ENCODE measurements at regions not wholly inside any gene's neighbourhood (a gene's known extent, or its start where the extent isn't known, plus 50 kb on each side); places are given as distances from the start of the nearest gene placed in this dataset.

GRCh38 chr7:156026603-156027002 is 214.3 kb upstream of the SHH start:
- TF ChIP-seq, protein P1, sequence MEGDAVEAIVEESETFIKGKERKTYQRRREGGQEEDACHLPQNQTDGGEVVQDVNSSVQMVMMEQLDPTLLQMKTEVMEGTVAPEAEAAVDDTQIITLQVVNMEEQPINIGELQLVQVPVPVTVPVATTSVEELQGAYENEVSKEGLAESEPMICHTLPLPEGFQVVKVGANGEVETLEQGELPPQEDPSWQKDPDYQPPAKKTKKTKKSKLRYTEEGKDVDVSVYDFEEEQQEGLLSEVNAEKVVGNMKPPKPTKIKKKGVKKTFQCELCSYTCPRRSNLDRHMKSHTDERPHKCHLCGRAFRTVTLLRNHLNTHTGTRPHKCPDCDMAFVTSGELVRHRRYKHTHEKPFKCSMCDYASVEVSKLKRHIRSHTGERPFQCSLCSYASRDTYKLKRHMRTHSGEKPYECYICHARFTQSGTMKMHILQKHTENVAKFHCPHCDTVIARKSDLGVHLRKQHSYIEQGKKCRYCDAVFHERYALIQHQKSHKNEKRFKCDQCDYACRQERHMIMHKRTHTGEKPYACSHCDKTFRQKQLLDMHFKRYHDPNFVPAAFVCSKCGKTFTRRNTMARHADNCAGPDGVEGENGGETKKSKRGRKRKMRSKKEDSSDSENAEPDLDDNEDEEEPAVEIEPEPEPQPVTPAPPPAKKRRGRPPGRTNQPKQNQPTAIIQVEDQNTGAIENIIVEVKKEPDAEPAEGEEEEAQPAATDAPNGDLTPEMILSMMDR (IDR thresholded peaks at IDR 0.05) = no peak
- ATAC-seq = no peak
- H3K4me1 ChIP-seq = no peaks in the 10 kb centered on the region
- intact Hi-C loops (cut with DNase I) = no loop called here
- no peaks in the 10 kb centered on the region for H3K27me3 ChIP-seq (ENCODE audit: low read depth)
- H3K9me3 ChIP-seq = no peaks in the 10 kb centered on the region
- no peak overlapping the region for H3K4me3 ChIP-seq
- no peak for DNase-seq
- no peak overlapping the region for H3K27ac ChIP-seq
- no peaks in the 10 kb centered on the region for H3K36me3 ChIP-seq

GRCh38 chr7:156026076-156026600 is 213.9 kb upstream of the SHH start:
- H3K27ac ChIP-seq = no peak overlapping the region
- TF ChIP-seq, protein P1 (IDR thresholded peaks at IDR 0.05) = no peak
- DNase-seq (no peak), ATAC-seq (no peak)
- no peaks in the 10 kb centered on the region for H3K4me1 ChIP-seq
- no peaks in the 10 kb centered on the region for H3K27me3 ChIP-seq (ENCODE audit: low read depth)
- H3K9me3 ChIP-seq = no peaks in the 10 kb centered on the region
- no peaks in the 10 kb centered on the region for H3K36me3 ChIP-seq
- no peak overlapping the region for H3K4me3 ChIP-seq
- intact Hi-C loops (cut with DNase I) = no loop called here

DNA sequence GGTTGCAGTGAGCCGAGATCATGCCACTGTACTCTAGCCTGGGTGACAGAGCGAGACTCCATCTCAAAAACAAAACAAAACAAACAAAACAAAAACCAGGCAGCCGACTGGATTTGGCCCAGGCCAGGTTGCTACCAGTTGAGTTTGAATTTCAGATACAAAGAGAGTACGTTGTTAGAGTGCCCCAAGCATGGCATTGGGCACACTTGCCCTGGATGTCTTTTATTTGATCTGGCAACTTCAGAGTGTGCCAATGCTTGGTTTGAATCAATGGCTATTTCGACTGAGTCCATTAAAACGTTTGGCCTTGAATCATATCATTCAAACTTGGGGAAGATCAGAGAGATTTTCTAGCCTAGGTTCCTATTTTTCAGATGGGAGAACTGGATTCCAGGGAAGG is 213.4 kb upstream of the SHH start:
- intact Hi-C loops (cut with DNase I) = no loop called here
- no peaks in the 10 kb centered on the region for H3K36me3 ChIP-seq
- no peak overlapping the region for H3K27ac ChIP-seq
- TF ChIP-seq, protein P1 (IDR thresholded peaks at IDR 0.05) = no peak
- no peaks in the 10 kb centered on the region for H3K27me3 ChIP-seq (ENCODE audit: low read depth)
- DNase-seq = no peak
- H3K4me3 ChIP-seq = no peak overlapping the region
- H3K4me1 ChIP-seq = no peaks in the 10 kb centered on the region
- H3K9me3 ChIP-seq = no peaks in the 10 kb centered on the region
- no peak for ATAC-seq

GRCh38 chr7:156024201-156024600 is 211.9 kb upstream of the SHH start:
- ATAC-seq = no peak
- H3K27me3 ChIP-seq (ENCODE audit: low read depth) = no peaks in the 10 kb centered on the region
- H3K4me1 ChIP-seq = no peaks in the 10 kb centered on the region

DNA sequence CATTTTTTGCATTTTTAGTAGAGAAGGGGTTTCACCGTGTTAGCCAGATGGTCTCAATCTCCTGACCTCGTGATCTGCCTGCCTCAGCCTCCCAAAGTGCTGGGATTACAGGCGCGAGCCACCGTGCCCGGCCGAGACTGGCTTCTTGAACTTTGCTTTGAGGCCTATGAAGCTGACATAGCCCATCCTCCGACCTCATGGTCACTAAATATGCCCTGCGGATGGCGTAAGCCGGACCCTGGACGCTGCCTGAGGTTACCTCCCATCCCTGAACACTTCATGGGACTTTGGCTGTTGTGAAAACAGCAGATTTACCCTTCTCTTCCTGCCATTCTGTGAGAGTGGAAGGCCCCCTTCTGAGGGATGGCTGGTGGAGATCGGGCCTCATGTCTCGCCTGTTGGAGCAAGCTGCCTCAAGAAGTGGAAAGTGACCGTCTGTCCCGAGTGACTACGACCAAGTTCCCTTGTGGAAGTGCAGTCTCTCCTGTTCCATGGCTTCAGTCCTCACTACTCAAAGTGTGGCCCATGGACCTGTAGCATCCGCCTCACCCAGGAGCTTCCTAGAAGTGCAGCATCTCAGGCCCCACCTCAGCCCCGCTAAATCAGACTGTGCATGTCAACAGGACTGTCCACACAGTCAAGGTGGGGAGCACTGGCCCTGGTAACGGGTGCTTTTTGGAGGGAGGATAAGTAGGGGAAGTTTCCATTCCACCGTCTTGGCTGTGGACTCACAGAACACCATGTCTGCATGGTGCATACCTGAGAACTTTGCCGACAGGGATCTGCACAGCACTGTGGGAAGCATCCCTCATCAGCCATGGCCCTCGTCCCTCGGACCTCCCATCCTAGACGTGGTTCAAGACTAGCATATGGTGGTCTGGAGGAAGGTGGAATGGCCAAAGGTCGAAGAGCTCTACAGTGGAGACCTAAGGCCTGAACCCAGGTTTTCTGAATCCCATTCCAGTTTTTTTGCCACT is 210.5 kb upstream of the SHH start:
- TF ChIP-seq, protein P1 (IDR thresholded peaks at IDR 0.05) = no peak
- no peak overlapping the region for H3K27ac ChIP-seq
- DNase-seq (no peak), ATAC-seq (no peak)
- H3K4me1 ChIP-seq = no peaks in the 10 kb centered on the region
- H3K4me3 ChIP-seq = no peak overlapping the region
- no peaks in the 10 kb centered on the region for H3K9me3 ChIP-seq
- H3K36me3 ChIP-seq = no peaks in the 10 kb centered on the region
- H3K27me3 ChIP-seq (ENCODE audit: low read depth) = no peaks in the 10 kb centered on the region
- intact Hi-C loops (cut with DNase I) = no loop called here

More at GRCh38 chr7:156024201-156024600, 211.9 kb upstream of the SHH start:
- H3K36me3 ChIP-seq = no peaks in the 10 kb centered on the region
- TF ChIP-seq, protein P1 (IDR thresholded peaks at IDR 0.05) = no peak
- no peak overlapping the region for H3K4me3 ChIP-seq
- no peak overlapping the region for H3K27ac ChIP-seq
- intact Hi-C loops (cut with DNase I) = no loop called here
- no peaks in the 10 kb centered on the region for H3K9me3 ChIP-seq
- no peak for DNase-seq

Data from lower lobe of right lung (tissue), 2 donors.